HL-60 (cell line): ENCODE measurements at regions not wholly inside any gene's neighbourhood (a gene's known extent, or its start where the extent isn't known, plus 50 kb on each side); places are given as distances from the start of the nearest gene placed in this dataset.

Experiments
- DNase-seq, 2 experiments: peaks; one replicate each; pipeline ENCODE4 v3.0.0-alpha.2; 2010 to 2020; ENCODE audit warnings: low read depth in 1 of 2, low spot score in 1 of 2
- H3K27ac ChIP-seq: fragments of 250-450 bp; sonication (Bioruptor Pico); replicated peaks from 2 replicates; pipeline ENCODE4 v1.5.1; 2020; ENCODE audit warnings: mild to moderate bottlenecking, moderate library complexity
- H3K27me3 ChIP-seq: fragments of 250-450 bp; sonication (Bioruptor Pico); 2 replicates; pipeline ENCODE4 v1.5.1; 2021; ENCODE audit warnings: mild to moderate bottlenecking, moderate library complexity; ENCODE audit not compliant: insufficient read depth, poor library complexity, severe bottlenecking
- H3K4me3 ChIP-seq: replicated peaks from 2 replicates; pipeline ENCODE4 v1.5.1; 2011; ENCODE audit warnings: mild to moderate bottlenecking, control low read depth, low read length; ENCODE audit not compliant: insufficient read depth
- GABPA ChIP-seq: IDR thresholded peaks from 2 replicates; pipeline ENCODE4 v1.6.1; 2012; ENCODE audit warnings: low read depth
- POLR2AphosphoS5 ChIP-seq: IDR thresholded peaks from 2 replicates; pipeline ENCODE4 v1.6.1; 2012; ENCODE audit warnings: low read depth
- SPI1 ChIP-seq: IDR thresholded peaks from 2 replicates; pipeline ENCODE4 v1.6.1; 2012; ENCODE audit warnings: low read depth, mild to moderate bottlenecking, borderline replicate concordance
- TF ChIP-seq, protein P1 (sequence below): IDR thresholded peaks from 2 replicates; pipeline ENCODE4 v1.6.1; 2012; ENCODE audit warnings: low read depth; ENCODE audit not compliant: insufficient replicate concordance
- TF ChIP-seq, protein P2 (sequence below): IDR thresholded peaks from one replicate; pipeline ENCODE4 v1.5.1; 2011; ENCODE audit warnings: low read length, control low read depth, inconsistent platforms; ENCODE audit not compliant: insufficient read depth

DNA sequence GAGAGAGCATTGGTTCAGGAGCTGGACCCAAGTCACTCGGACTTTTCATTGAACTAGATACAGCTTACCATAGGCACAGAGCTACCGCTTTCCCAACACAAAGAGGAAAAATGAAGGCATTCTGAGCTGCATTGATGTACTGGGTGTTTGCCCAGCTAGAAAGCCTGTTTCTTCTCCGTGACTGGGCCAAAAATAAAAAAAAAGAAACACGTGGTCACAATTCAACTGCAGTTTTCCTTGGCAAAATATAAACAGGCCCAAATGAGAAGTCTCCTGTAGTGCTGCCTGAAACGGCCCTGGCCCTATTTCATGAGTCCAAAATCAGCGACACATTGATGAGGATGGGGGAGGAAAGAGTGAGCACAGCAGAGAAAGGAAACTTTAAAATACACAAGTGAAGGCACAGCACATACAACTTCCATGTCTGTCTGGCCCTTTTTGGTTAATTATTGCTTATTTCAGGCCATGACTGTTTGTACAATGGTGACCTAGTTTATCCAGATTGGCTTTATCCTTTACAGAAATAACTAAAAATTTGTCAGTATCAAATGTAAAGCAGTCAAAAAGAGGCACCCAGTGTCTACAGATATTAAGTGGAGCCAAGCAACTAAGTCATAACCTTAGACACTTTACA, 179.7 kb downstream of the ICOS start:
- no peak for DNase-seq
- Histone ChIP-seq H3K27ac (no peak overlapping the region), H3K4me3 (no peak overlapping the region), H3K27me3 (peaks cover 3% of the 10 kb centered on the region)
- TF ChIP-seq POLR2AphosphoS5 = no peak
- TF ChIP-seq, protein P1, sequence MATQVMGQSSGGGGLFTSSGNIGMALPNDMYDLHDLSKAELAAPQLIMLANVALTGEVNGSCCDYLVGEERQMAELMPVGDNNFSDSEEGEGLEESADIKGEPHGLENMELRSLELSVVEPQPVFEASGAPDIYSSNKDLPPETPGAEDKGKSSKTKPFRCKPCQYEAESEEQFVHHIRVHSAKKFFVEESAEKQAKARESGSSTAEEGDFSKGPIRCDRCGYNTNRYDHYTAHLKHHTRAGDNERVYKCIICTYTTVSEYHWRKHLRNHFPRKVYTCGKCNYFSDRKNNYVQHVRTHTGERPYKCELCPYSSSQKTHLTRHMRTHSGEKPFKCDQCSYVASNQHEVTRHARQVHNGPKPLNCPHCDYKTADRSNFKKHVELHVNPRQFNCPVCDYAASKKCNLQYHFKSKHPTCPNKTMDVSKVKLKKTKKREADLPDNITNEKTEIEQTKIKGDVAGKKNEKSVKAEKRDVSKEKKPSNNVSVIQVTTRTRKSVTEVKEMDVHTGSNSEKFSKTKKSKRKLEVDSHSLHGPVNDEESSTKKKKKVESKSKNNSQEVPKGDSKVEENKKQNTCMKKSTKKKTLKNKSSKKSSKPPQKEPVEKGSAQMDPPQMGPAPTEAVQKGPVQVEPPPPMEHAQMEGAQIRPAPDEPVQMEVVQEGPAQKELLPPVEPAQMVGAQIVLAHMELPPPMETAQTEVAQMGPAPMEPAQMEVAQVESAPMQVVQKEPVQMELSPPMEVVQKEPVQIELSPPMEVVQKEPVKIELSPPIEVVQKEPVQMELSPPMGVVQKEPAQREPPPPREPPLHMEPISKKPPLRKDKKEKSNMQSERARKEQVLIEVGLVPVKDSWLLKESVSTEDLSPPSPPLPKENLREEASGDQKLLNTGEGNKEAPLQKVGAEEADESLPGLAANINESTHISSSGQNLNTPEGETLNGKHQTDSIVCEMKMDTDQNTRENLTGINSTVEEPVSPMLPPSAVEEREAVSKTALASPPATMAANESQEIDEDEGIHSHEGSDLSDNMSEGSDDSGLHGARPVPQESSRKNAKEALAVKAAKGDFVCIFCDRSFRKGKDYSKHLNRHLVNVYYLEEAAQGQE = no peak
- TF ChIP-seq, protein P2, sequence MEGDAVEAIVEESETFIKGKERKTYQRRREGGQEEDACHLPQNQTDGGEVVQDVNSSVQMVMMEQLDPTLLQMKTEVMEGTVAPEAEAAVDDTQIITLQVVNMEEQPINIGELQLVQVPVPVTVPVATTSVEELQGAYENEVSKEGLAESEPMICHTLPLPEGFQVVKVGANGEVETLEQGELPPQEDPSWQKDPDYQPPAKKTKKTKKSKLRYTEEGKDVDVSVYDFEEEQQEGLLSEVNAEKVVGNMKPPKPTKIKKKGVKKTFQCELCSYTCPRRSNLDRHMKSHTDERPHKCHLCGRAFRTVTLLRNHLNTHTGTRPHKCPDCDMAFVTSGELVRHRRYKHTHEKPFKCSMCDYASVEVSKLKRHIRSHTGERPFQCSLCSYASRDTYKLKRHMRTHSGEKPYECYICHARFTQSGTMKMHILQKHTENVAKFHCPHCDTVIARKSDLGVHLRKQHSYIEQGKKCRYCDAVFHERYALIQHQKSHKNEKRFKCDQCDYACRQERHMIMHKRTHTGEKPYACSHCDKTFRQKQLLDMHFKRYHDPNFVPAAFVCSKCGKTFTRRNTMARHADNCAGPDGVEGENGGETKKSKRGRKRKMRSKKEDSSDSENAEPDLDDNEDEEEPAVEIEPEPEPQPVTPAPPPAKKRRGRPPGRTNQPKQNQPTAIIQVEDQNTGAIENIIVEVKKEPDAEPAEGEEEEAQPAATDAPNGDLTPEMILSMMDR = no peak

DNA sequence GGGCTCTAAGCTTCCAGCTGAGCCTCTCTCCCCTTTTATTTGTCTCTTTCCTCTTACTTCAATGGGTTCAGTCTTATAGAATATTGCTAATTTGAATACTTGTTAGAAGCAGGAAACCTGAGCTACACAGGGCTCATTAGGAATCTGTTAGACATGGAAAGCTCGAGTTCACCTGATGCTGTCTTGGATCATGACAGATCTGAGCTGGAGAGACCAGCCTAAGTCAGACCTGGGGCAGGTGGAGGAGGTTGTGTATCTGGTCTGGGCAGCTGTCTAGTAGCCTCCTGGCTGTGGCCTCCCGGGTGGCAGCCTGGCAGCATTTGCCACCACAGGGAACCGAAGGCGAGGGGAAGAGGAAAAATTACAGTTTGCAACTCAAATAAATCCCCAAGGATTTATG, 185.9 kb downstream of the ICOS start:
- TF ChIP-seq, protein P2 = no peak
- TF ChIP-seq POLR2AphosphoS5 (no peak), SPI1 (no peak), GABPA (no peak)
- TF ChIP-seq, protein P1 = no peak
- DNase-seq = no peak
- no peak overlapping the region for H3K4me3 ChIP-seq
- H3K27me3 ChIP-seq = peaks cover 3% of the 10 kb centered on the region
- no peak overlapping the region for H3K27ac ChIP-seq

DNA sequence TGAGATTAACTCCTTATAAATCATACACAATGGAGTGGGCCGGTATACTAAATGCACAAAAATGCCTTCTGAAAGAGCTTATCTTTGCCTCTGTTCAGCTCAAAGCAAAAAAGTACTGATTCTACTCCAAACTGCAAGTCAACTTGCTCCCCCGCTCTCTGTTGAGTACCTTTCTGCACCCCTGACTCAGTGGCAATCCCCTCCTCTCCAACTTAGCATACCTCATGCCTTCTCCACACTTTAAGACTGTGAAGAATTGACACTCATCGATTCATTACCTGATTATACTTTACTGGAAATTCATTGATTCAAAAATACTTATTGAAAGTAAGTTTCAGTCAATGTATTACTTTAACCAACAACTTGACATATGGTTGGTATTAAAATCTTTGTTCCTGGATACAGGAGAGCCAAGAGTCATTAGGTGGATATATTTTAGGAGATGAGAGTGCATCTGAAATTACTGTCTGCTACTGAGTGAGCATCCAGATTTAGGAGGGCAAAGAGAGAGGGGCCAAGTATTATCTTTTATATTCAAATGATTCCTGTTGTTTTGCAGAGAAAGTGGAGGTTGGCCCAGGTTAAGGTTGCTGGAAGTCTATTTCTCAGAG, 187.7 kb downstream of the ICOS start:
- no peak for DNase-seq
- TF ChIP-seq, protein P2 = no peak
- TF ChIP-seq GABPA (no peak), POLR2AphosphoS5 (no peak), SPI1 (no peak)
- TF ChIP-seq, protein P1 = no peak
- no peak overlapping the region for H3K4me3 ChIP-seq
- no peak overlapping the region for H3K27ac ChIP-seq
- peaks cover 3% of the 10 kb centered on the region for H3K27me3 ChIP-seq
